ENCODE measurements at regions not wholly inside any gene's neighbourhood (a gene's known extent, or its start where the extent isn't known, plus 50 kb on each side); places are given as distances from the start of the nearest gene placed in this dataset.

DNA sequence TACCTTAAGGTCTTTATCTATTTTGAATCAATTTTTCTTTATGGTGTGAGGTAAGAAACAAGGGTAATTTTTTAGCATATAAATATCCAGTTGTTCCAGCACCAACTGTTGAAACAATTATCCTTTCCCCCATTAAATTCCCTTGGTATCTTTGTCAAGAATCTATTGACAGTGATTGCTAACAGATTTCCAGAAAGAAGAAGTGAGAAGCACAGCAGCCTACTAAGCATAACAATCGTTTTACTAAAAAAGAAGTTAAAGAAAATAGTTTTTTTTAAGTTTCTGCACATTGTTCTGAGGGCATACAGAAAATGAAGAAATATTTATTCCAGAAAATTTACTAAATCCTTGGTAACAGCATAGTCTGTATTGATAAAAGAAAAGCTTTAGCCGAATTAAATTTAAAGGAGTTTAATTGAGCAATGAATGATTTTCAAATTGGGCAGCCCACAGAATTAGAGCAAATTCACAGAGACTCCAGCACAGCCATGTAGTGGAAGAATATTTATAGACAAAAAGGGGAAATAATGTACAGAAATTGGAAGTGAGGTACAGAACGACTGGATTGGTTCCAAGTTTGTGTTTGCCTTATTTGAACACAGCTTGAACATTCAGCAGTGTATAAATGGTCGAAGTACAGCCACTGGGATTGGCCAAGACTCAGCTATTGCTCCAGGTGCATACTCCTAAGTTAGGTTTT, 97.9 kb upstream of the UST start:
- DNase-seq, result no peak
- no peak for TF ChIP-seq POLR2AphosphoS5 (IDR thresholded peaks at IDR 0.05)
- TF ChIP-seq CTCF (IDR thresholded peaks at IDR 0.05 in 8 of 11, conservative IDR thresholded peaks at IDR 0.05 in 3 of 11), result no peak
- TF ChIP-seq POLR2A (IDR thresholded peaks at IDR 0.05), result no peak
- H3K36me3 ChIP-seq, result no peaks in the 10 kb centered on the region
- WGBS, 5 donors, result 31 to 44% (median 36%) methylated on average over 4 of the region's 4 CpGs
- intact Hi-C loops (cut with DNase I; ENCODE audit: low total_unique reads), result no loop called here
- peaks cover 0 to 25% (median 17%) of the 10 kb centered on the region in 6 donors for H3K4me1 ChIP-seq
- H3K9me3 ChIP-seq, result peaks cover 0 to 22% (median 14%) of the 10 kb centered on the region in 8 donors
- H3K27me3 ChIP-seq (replicated peaks in 1 of 7), result no peaks in the 10 kb centered on the region
- peak overlapping the region in 7 of 8 donors; percentile 15 to 72 (median 43) for H3K27ac ChIP-seq
- no peak overlapping the region for H3K4me3 ChIP-seq

DNA sequence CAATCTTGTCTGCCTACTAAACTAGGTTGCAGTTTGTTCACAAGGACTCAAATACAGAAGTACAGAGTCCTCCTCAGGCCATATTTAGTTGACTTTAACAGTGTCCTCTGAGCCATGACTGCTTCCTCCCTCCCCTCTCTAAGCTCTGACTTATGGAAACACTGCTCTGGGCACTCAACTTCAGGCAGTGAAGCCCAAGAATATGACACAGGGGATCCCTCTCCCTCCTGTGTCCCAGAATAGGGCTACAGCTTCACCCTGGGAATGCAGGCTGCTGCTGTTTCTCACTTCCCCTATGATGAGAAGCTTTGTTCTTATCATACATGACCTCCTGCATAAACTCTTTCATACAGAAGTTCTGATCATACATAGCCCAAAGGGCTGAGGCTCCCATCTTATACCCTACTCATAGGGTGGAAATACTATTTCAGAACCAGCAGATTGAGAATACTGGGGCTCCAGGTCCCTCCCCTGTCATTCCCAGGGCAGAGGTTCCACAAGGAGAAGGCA, 97.3 kb upstream of the UST start:
- intact Hi-C loops (cut with DNase I; ENCODE audit: low total_unique reads), result no loop called here
- H3K36me3 ChIP-seq, result no peaks in the 10 kb centered on the region
- peaks cover 0 to 25% (median 17%) of the 10 kb centered on the region in 6 donors for H3K4me1 ChIP-seq
- H3K4me3 ChIP-seq, result no peak overlapping the region
- no peaks in the 10 kb centered on the region for H3K27me3 ChIP-seq (replicated peaks in 1 of 7)
- peaks cover 0 to 27% (median 16%) of the 10 kb centered on the region in 8 donors for H3K9me3 ChIP-seq
- TF ChIP-seq POLR2AphosphoS5 (IDR thresholded peaks at IDR 0.05), result no peak
- TF ChIP-seq POLR2A (IDR thresholded peaks at IDR 0.05), result no peak
- no peak for TF ChIP-seq CTCF (IDR thresholded peaks at IDR 0.05 in 8 of 11, conservative IDR thresholded peaks at IDR 0.05 in 3 of 11)
- DNase-seq, result no peak
- H3K27ac ChIP-seq, result peak overlapping the region in 6 of 8 donors; percentile 15 to 72 (median 42)

- DNase-seq, result no peak
- H3K4me1 ChIP-seq, result peaks cover 0 to 25% (median 17%) of the 10 kb centered on the region in 6 donors
- TF ChIP-seq POLR2A (IDR thresholded peaks at IDR 0.05) (no peak), POLR2AphosphoS5 (IDR thresholded peaks at IDR 0.05) (no peak), CTCF (IDR thresholded peaks at IDR 0.05 in 8 of 11, conservative IDR thresholded peaks at IDR 0.05 in 3 of 11) (no peak)
- no peaks in the 10 kb centered on the region for H3K27me3 ChIP-seq (replicated peaks in 1 of 7)
- H3K36me3 ChIP-seq, result no peaks in the 10 kb centered on the region
- 58 to 82% (median 74%) methylated on average over 2 of the region's 2 CpGs for WGBS, 5 donors
- intact Hi-C loops (cut with DNase I; ENCODE audit: low total_unique reads), result no loop called here
- no peak overlapping the region for H3K4me3 ChIP-seq
- H3K9me3 ChIP-seq, result peaks cover 0 to 27% (median 16%) of the 10 kb centered on the region in 8 donors
- no peak overlapping the region for H3K27ac ChIP-seq
Measured at GRCh38 chr6:148650941-148651505, 95.8 kb upstream of the UST start.

DNA sequence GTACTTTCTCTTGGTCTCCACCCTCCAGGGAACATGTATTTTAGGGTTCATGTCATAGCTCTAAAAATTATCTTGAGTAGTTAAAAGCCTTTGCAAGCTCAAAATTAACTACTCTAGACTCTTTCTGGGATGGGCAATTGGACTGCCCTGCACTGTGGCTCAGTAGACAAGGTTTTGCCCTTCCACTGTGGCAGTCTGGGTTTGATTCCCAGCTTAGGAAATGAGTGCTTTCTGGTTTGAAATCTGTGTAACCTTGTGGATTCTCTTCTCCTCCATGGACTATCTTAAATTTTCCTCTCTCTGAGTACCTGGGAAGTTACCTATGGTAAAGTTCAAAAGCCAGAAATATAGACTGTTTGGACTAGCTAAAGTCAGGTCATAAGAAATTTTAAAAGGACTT, 94.6 kb upstream of the UST start:
- Histone ChIP-seq H3K27ac (no peak overlapping the region), H3K27me3 (replicated peaks in 1 of 7) (no peaks in the 10 kb centered on the region), H3K4me3 (no peak overlapping the region), H3K36me3 (no peaks in the 10 kb centered on the region), H3K9me3 (peaks cover 0 to 27% (median 16%) of the 10 kb centered on the region in 8 donors), H3K4me1 (peaks cover 5 to 32% (median 20%) of the 10 kb centered on the region in 6 donors)
- DNase-seq, result no peak
- TF ChIP-seq POLR2AphosphoS5 (IDR thresholded peaks at IDR 0.05), result no peak
- TF ChIP-seq POLR2A (IDR thresholded peaks at IDR 0.05), result no peak
- TF ChIP-seq CTCF (IDR thresholded peaks at IDR 0.05 in 8 of 11, conservative IDR thresholded peaks at IDR 0.05 in 3 of 11), result no peak
- intact Hi-C loops (cut with DNase I; ENCODE audit: low total_unique reads), result no loop called here
